Activated CD4-positive, alpha-beta T cell treated with anti-CD3 and anti-CD28 coated beads, Interleukin-2, Interleukin-4, amounts not matched to agents 100 ng/mL and 50 ng/mL, durations not matched to agents 16 hours and 8 hours (primary cell): ENCODE measurements at regions not wholly inside any gene's neighbourhood (a gene's known extent, or its start where the extent isn't known, plus 50 kb on each side); places are given as distances from the start of the nearest gene placed in this dataset.

Experiments
- DNase-seq: peaks from one replicate; pipeline ENCODE4 v3.0.0-alpha.2; 2020; ENCODE audit warnings: low spot score

DNA sequence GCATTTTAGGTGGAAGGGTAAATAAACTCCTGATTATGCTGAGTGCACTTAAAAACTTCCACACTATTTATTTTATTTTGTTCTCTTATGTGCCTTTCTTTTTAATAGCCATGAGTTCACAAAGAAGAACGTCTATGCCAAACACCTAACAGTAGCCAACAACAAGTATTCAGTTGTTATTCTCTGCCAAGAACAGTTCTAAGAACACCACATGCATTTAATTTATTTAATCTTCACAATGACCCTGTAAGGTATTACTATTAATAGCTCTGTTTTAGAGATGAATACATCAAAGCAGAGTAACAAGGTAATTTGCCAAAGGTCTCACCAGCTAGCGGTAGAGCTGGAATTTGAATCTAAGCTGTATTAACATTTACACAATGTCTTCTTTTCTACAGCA, 240.1 kb downstream of the ALG10B start:
- DNase-seq, result no peak

- no peak for DNase-seq
These were observed 268.5 kb downstream of the ALG10B start for GRCh38 chr12:38585086-38585485.

- DNase-seq, result no peak
These were observed 270.2 kb downstream of the ALG10B start for GRCh38 chr12:38586789-38587188.

DNA sequence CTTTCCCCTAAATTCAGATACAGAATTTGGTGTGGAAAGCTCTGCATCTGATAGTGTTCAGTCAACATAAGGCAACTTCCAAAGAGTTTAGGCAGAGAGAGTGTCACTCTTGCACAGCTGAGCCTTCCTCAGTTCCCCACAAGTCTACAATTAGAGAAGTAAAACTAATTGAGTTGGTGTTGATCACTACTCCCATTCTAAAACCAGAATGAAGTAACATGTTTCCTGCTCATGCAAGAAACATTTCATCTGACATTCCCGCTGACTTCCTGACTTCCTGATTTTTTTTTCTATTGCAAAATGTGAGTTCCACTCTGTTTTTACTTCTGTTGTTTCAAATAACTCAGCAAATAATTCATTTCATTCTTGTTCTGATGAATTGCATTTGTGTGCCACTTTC, 271.0 kb downstream of the ALG10B start:
- no peak for DNase-seq

DNA sequence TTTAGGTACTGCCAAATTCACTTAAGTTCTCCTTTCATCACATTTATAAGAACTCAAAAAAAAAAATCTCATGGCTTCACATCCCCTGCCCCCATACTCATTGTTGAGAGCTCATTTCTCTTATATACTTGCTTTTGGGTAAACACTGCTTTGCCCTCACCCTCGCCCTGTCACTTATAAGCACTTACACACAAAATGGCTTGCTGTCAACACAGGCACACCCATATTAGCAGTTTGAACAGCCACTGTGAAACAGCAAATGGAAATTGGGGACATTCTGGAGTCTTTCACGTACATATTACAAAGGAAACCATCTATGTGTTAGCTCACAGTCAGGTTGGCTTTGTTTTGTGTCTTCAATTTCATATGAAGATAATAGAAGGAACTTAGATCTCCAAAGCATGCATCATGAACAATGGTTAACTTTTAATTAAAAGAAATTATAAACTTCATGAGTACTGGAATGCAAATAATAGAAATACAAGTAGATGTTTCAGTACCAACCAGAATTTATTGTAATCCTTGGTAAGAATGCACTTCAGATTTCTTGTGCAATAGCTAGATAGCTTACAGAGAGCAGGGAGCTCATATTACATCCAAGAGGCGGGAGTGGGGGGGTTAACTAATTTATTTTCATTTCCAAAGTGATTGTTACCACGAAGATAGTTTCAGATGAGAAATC, 272.2 kb downstream of the ALG10B start:
- no peak for DNase-seq

DNA sequence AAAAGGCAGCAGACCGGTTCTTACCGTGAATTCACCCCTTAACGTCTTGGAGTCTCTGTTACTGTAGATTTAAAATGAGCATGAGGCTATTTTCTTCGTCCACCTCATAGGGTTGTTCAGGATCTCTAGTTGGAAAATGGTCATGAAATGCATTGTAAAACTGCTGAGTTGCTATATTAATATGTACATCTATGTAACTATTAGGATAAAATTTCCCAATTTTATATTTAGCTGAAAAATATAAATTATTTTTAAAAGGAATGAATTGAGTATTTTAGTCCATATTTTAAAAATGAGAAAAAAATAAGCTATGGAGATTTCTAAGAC, 272.7 kb downstream of the ALG10B start:
- no peak for DNase-seq

- no peak for DNase-seq
These were observed 285.4 kb downstream of the ALG10B start for GRCh38 chr12:38601949-38602348.
